C4-2B (cell line): ENCODE measurements at regions not wholly inside any gene's neighbourhood (a gene's known extent, or its start where the extent isn't known, plus 50 kb on each side); places are given as distances from the start of the nearest gene placed in this dataset.

ENCODE experiments used
- H3K27ac ChIP-seq: fragments of 450-650 bp; 2 replicates; pipeline ENCODE4 v1.5.1; 2017
- ZFX ChIP-seq: fragments of 450-650 bp; IDR thresholded peaks from 2 replicates; pipeline ENCODE4 v1.6.1; 2017
- TF ChIP-seq, protein P1 (sequence below): fragments of 450-650 bp; conservative IDR thresholded peaks from 2 replicates; pipeline ENCODE4 v1.5.1; 2017; ENCODE audit warnings: mild to moderate bottlenecking

DNA sequence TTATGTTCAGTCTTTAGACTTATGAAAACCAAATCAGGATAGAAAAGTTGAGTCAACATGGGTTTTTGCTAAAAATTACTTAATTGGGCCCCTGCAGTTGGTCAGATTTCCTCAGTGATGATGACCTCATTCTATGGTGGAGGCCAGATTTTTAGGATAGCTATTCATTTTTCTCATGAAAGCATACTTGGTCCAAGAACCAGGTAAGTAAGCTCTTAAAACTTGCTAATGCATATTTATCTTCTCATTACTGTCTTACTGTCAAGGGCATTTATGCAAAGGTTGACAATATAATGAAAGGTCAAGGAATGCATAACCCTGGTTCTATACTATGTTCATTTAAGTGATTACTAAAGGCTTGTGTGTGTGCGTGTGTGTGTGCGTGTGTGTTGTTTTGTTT lies 650.6 kb downstream of the SATB2 start:
- H3K27ac ChIP-seq = no peak overlapping the region
- TF ChIP-seq, protein P1, sequence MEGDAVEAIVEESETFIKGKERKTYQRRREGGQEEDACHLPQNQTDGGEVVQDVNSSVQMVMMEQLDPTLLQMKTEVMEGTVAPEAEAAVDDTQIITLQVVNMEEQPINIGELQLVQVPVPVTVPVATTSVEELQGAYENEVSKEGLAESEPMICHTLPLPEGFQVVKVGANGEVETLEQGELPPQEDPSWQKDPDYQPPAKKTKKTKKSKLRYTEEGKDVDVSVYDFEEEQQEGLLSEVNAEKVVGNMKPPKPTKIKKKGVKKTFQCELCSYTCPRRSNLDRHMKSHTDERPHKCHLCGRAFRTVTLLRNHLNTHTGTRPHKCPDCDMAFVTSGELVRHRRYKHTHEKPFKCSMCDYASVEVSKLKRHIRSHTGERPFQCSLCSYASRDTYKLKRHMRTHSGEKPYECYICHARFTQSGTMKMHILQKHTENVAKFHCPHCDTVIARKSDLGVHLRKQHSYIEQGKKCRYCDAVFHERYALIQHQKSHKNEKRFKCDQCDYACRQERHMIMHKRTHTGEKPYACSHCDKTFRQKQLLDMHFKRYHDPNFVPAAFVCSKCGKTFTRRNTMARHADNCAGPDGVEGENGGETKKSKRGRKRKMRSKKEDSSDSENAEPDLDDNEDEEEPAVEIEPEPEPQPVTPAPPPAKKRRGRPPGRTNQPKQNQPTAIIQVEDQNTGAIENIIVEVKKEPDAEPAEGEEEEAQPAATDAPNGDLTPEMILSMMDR = no peak
- no peak for TF ChIP-seq ZFX

DNA sequence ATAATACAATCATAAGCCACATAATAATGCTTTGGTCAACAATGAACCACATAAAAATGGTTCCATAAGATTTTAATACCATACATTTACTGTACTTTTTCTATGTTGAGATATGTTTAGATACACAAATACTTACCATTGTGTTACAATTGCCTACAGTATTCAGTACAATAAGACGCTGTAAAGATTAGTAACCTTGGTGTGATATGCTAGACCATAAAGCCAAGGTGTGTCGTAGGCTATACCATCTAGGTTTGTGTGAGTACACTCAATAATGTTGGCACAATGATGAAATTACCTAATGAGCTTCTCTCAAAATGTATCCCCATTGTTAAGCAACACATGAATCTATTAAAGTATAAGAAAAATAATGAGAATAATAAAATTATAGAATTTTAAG lies 662.3 kb downstream of the SATB2 start:
- TF ChIP-seq, protein P1 = no peak
- no peak for TF ChIP-seq ZFX
- H3K27ac ChIP-seq = no peak overlapping the region

DNA sequence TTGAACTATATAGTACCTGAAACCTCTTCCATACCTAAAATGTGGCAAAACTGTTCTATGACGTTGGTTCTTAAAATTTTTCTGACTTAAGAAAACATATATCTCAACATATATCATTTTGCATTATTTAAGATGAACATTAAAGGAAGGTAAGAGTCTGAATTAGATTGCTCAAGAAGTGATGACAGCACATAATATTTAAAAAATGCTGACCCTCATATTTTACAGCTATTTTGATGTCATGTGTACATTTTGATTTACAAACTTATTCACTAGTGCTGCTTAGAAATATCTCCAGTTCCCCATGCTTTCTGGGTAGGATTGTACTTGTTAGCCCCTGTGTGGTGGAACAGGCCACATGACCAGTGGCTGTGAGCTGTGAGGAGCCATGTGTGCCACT lies 666.1 kb downstream of the SATB2 start:
- H3K27ac ChIP-seq = no peak overlapping the region
- TF ChIP-seq ZFX = no peak
- TF ChIP-seq, protein P1 = no peak

DNA sequence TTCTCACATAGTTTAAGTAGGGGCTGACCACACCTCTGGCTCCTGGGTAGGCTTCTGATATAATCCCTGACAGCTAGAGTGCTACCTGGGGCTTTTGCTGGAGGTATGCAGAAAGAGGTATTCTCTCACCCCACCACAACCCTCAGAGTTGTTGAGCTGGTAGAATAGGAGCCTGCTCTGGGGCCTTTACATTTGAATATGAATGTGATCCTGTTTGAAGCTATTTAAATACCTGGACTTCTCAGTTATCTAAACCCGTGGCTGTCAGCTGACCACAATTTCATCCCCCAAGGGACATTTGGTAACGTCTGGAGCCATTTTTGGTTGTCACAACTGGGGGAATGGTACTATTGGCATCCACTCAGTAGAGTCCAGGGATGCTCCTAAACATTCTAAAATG lies 669.1 kb downstream of the SATB2 start:
- H3K27ac ChIP-seq = no peak overlapping the region
- no peak for TF ChIP-seq ZFX
- TF ChIP-seq, protein P1 = no peak

DNA sequence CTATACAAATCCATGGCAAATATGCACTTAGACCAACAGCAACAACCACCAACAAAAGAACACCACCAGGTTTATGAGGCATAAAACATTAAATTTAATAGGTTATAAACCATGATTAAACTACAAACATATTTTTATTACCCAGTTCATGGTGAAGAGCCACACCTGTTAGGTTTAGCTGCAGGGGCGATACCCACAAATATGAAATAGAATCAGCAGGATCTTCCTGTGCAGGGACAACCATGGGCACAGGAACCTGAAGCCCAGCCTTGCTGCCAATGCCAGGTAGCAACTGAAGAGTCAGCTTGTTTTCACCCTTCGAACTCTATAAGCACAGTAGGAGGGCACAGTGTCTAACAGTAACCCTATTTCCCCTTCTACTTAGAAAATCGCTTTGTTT lies 675.0 kb downstream of the SATB2 start:
- no peak overlapping the region for H3K27ac ChIP-seq
- no peak for TF ChIP-seq ZFX
- TF ChIP-seq, protein P1 = no peak

DNA sequence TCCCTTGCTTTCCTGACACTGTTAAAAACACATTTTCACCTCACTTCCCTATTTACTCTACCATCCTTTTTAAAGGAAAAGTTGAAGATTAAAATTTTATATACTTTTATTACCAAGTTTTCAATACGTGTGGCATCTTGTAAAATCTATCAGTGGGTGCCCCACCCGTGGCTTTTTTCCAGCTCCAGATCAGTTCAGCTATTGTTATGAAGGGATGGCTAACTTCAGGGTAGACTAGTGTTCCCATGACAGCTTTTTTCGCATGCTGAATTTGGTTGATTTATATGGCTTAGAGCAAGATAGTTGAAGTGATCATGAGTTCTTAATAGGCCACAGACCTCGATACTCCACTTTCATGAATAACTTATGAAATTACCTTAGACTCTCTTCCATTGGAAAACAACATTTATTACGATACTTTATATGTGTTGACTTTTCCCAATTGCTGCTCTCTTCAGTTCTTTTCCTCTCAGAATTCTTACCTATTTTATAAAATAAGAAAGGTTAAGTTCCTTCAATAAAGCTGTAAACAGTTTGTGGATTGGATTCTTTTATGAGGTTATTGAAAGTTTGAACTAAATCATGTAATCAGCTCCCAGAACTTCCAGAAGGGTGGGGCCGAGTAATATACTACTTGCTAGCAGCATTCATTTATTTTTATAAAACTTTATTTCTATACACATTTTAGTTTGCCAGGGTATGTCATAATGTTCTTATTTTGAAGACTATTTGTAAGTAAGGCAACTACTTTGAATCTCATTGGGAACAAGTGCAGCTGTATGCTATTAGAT lies 680.9 kb downstream of the SATB2 start:
- TF ChIP-seq ZFX = no peak
- TF ChIP-seq, protein P1 = no peak

DNA sequence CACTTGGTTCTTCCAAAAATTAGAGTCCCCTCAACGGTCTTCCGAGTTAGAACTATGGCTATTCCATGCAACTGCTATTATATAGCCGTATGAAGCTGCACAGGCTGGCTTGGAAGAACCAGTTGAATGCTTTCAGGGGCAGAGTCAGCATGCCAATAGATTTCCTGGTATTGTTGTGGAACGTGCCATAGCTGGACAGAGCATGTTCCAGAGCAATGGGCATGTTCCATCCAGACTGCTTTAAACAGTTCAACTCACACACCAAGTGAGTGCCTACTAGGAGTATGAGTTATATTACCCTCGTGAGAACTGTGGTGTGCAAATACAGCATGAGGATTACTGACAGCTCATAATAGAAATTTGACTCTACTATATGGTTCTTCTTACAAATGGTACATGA lies 682.0 kb downstream of the SATB2 start:
- no peak overlapping the region for H3K27ac ChIP-seq
- TF ChIP-seq ZFX = no peak
- TF ChIP-seq, protein P1 = no peak

More for the DNA sequence above, 680.9 kb downstream of the SATB2 start:
- H3K27ac ChIP-seq = no peak overlapping the region
